GM11168 (cell line): ENCODE measurements at regions not wholly inside any gene's neighbourhood (a gene's known extent, or its start where the extent isn't known, plus 50 kb on each side); places are given as distances from the start of the nearest gene placed in this dataset.

Experiments used
- in situ Hi-C: fragments of 300-500 bp; cut with MboI; formaldehyde crosslinking; loops from one replicate; pipeline ENCODE4 v1.12.0; 2022; ENCODE audit warnings: low sequenced_read_pairs; ENCODE audit not compliant: unreplicated experiment

DNA sequence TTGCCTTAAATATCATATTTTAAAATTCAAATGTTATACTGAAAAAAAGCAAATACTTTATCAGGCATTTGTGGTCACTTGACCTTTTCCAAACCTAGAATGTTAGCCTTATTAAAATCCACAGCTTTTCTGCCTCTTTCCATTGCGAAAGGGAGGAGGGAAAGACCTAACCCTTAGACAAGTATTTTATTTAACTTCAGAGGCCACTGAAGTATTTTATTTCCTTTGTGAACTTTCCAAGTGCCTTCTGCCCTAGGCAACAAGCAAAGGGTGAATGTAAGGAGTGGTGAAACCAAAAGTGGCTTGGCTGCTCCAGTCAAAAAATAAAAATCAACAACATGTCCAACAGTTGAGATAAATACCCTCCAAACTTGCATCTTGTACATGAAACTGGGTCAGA lies 376.1 kb downstream of the EFNA5 start:
- in situ Hi-C loops: no loop called here

DNA sequence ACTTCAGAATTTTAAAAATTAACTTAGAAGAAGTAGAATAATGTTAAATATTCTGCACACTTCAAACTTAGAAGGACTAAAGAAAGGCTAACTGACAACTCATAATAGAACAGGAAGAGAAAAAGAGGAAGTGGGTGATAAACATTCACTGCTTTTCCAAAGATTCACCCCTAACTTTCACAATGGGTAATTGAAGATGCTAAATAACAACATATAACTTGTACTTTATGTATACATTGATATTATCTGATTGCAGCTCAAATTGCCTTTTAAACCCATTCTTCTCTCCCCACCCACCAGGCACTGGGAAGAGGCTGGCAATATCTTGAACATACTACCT lies 376.6 kb downstream of the EFNA5 start:
- in situ Hi-C loops: no loop called here

DNA sequence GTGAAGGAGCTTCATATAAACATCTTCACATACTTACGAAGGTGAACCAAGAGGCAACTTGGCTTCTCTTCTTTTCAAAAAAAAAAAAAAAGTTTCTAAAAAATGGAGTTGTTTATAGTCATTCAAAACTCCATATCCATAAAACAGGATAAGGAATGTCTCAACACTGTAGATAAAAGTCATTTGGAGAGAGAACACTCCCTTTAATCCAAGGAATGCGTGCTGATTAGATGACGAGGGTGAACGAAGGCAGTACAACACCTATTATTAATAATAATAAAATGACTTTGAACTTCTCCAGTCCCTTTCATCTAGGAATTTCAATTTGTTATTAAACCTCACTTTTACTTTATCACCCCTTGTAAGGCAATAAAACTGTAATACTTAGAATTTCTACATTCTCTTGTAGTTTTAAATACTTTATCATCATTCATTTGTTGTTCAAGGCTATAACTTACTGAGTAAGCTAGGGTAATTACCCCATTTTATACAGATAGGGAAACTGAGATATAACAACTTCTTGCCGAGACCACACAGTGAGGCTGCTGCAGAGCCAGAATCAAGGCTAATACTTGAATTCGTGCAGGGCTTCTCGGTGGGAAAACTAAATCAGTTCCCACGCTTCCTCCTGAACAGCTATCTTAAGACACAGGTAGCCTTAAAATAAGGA lies 377.1 kb downstream of the EFNA5 start:
- in situ Hi-C loops: no loop called here

DNA sequence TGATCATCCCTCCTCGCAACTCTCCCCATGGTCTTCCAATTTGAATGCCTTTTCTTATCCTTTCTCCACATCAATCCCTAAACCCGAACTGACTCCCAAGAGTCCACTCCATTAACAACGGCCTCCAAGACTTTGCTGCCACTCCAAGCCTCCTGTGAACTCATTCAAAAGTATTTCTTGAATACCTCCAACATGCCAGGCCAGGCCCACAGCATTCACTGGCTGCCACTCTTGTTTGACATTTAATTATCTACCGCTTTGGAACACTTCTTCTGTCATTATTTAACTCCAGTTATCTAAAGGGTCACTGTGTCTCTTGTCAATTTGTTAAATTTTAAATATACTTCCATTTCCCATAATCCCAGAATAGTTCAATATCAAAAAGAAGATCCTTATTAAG lies 378.9 kb downstream of the EFNA5 start:
- in situ Hi-C loops: no loop called here

DNA sequence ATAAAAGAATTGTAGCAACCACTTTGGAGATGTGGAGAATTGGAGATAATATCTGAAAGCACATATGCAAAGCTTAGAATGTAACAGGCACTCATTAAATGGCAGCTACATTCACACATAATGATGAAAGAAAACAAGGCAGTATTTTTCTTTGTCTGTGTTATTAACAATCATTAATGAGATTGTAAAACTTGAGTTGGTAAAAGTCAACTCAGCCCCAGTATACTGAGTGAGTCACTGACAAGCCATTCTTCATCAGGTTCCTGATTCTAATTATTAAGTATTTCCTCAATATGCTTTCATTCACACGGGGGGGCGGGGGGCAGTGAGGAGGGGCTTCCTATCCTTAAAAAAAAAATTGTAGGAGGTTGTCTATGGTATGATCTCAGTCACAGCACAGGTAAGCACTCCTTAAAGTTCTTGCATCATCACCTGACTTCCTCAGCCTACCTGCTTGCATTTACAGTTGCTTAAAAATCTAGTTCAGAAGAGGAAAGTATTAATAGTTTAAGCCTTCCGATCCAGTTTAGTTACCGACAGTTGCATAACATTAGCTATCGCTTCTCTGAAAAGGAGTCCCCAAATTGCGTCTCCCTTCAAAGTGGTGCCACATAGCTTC lies 379.8 kb downstream of the EFNA5 start:
- in situ Hi-C loops: no loop called here

DNA sequence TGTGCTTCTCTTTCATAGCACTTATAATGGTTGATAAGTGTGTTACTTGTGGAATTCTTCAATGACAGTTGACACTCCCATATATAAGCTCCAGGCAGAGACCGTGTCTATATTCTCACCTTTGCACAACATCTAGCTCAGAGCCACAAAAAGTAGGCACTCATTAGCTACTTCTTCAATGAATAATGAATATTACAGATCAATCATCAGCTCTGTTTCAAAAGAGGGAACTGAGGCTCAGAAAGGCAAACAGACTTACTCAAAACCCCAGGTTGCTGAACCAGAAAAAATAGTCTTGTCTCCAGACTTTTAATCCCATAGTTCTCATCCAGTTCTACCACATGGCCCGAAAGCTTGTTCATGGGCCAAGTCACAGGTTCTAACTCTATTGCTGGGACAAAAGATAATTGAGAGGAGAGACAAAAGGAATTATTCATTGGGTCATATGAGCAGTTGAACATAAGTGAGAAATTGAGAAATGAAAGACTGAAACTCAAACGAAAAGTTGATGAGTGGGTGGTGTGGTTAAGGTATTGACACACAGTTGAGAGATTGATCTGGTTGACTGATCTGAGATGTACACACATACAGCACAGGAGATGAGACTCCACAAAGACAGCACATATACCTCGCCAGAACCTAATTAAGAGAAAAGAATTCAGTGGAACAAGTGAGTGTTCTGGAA lies 381.6 kb downstream of the EFNA5 start:
- in situ Hi-C loops: no loop called here

DNA sequence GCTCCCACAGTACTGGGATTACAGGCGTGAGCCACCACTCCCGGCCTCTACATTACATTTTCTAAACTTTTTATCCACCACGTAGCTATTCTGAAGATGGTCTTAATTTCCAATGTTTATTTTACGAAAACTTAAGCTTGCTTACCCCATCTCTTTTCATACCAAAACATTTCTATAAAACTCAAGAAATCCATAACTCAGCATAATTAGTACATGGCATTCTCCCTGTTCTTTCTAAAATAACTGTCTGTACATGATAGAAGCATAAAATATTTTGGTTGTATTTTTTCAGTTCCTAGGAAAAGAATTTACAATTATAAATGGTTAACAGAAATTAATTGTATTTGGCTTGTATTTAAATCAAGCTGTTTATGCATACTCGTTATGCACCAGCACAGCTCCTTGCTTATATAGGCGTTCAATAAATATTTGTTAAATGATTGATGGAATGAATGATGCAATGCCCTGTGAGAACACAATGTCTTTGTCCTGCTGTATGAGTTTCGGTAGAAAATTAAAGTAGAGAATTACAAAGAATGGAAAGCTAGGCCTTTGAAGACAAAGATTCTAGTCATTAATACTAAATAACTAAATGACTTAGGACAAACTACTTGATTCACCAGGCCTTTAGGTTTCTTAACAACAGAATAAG lies 384.2 kb downstream of the EFNA5 start:
- in situ Hi-C loops: no loop called here

DNA sequence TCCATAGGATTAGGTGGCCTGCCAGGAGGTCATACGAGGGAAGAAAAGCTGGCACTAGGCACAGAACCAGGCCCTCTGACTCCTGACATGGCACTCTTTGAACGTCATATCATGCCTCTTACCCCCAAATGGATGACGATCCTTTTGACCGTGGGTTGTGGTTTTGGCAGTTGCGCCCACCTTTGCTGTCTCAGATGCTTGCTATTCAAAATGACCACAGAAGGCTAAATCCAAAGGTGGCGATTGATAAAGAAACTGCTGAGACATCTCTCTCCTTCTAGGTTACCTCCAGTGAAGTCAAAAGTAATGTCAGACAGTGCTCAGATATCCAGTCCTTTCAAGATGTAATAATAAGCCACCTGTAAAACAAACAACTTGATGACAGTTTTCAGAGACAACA lies 385.0 kb downstream of the EFNA5 start:
- in situ Hi-C loops: no loop called here

DNA sequence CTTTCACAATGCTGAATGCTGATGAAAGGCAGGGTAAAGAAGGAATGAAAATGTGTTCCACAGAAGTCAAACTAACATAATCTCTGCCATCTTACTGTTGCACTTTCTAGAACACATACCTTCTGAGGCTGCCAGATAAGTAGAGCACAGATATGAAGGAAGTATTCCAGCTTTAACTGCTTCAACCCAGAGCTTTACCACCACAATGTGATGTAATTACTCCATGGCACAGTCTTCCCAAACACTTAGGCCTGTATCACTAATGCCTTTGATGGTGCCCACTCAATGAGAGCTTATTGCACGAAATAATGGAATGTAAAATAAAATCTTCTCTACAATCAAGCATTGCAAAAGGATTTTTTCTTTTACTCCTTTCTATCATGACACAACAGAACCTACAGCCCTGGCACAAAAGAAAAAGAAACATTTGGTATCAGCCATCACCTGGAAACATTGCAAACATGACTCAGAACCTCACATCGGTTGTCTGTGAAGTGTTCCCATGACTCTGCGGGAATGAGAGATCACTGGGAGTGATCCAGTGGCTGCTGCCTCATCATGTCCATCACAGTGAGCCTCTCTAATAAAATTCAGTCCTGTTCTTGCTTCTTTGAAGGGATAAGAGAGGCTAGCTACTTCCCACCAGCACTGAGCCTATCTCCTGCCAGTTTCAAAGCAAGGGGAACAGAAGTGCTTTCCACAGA lies 385.8 kb downstream of the EFNA5 start:
- in situ Hi-C loops: no loop called here

DNA sequence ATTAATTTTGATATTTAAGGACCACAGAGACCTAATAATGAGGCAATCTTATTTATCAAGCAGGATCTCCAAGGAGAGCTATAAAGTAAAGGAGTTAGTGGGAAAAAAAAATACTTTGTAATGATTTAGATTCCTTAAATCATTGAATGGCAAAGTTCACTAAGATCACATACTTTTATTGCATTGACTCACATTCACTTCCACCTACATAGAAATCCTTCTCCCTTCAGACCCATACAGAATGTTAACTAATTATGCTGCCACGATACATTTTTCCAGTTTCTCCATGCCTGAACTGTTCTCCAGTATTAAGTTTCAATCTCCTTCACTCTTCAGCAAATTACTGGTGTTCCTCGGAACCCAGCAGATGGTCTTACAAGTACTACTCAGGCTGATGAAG lies 388.7 kb downstream of the EFNA5 start:
- in situ Hi-C loops: no loop called here

DNA sequence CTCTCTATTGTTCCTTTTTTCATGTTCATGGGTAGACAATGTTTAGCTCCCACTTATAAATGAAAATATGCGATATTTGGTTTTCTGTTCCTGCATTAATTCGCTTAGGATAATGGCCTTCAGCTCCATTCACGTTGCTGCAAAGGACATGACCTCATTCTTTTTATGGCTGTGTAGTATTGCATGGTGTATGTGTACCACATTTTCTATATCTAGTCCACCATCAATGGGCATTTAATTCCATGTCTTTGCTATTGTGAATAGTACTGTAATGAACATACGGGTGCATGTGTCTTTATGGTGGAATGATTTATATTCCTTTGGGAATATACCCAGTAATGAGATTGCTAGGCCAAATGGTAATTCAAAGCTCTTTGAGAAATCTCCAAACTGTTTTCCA lies 392.0 kb downstream of the EFNA5 start:
- in situ Hi-C loops: no loop called here

DNA sequence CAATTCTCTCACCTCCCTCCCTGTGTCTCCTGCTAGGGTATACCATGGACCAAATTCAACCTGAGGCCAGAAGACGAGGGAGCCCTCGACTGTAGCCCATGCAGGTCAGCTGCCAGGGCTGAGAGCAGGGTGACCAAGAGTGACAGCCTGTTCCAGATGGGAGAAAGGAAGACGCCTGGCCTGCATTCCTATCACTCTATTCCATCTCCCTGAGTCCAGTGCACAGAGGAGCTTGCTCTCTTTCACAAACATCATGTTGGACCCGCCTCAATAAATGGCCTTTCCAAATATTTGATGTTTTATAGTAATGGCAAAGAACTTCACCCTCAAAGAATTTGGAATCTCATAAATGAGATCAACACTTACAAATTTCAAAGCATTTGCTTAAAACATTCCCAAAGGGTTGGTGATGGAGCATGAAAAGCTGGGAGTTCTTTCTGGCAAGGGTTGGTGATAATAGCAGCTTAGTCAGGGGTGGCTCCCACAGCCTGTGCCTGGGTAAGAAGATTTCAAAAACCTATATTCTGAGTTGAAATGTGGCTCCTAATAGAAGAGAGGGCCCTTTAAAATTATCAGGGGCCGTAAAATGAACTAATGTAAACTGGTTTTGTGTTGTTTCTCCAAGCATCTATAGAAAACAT lies 393.1 kb downstream of the EFNA5 start:
- in situ Hi-C loops: no loop called here

DNA sequence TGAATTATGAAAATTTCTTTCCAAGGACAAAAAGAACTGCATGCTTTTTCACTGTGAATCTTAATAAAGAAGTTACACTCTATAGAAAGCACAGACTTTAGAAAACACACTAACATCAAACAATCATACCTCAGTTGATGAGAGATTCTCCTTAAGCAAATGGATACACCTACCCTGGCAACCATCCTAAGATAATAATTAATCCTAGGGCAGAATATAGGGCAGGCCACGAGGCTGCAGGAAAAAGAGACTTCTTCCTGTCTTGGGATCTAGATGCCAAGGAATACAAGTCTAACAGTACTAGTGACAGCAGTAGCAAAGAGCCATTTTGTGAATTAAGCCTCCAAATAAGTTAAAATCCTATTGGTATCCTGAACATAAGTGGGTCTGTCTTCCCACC lies 395.4 kb downstream of the EFNA5 start:
- in situ Hi-C loops: no loop called here

DNA sequence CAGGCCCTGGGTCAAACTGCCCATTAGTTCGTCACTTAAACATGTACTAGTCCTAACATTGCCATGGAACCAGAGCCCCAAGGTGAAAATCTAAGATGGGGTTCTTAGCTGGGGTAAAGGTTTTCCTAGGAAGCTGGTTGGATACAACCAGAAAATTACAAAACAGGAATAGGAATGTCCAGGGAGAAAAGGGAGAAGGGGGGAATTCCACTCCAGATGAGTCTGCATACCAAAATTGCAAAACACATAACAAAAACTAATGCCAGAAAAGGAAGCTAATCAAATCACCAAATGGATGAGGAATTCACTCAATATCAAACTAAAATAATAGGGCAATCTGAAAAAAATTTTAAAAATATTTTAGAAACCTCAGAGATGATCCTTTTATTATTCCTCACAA lies 396.2 kb downstream of the EFNA5 start:
- in situ Hi-C loops: no loop called here

DNA sequence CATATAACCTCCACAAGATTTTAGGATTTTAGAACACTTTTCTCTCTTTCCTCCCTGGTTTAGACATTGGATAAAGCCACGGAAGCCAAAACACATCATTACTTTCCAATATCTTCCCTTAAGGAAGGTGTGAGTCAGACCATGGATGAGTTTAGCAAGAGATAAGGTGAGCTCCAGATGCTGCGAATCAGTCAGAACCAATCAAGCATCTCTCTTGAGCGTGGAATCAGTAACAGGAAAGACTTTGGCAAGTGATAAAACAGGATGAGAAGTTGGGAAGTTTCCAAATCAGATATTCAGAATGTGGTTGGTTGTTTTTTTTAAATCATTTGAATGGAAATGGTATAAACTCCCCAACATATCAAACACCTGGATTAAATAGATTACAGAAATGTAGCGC lies 397.8 kb downstream of the EFNA5 start:
- in situ Hi-C loops: no loop called here

DNA sequence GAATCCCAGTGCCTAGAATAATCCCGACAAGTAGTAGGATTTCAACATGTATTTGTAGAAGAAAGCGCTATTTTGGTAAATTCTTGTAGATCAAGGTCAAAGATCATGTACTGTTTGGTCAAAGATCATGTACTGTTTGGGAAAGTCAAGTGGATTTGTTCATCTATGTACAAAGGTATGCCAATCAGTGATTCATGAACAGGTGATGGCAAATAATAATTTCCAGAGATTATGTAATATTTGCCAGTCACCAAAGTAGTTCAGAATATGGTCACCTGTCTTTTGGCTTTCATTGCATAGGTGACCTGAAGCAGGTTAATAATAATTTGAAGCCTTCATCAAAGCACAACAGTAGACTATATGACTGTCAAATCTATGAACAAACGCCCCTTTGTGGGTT lies 398.2 kb downstream of the EFNA5 start:
- in situ Hi-C loops: no loop called here

DNA sequence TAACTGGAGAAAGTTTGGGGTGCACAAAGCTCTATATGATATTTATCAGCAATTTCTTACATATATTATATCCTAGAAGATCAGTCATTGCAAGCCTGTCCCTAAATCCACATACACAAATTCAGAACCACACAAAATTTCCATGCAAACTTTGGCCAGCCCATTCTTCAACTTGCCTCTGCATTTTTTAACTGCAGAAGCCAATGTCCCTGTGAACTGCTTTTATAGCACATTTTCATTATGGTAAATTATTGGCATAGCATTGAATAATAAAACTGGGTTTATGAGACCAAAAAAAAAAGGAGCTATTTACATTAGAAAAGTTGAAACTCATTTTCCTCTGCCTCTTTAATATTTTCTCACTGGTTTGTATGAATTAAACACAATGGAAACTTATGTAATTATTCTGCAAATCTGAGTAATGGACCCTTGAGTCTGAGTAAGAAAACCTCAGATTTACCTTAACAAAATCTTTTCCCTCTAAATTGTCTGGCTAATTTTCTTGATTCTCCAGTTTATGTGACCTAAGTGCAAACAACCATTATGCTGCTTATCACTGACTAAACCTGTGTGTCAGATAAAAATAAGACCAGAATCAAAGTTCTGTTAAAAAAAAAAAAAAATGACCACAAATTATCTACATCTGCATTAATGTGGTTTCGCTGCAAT lies 398.9 kb downstream of the EFNA5 start:
- in situ Hi-C loops: no loop called here

DNA sequence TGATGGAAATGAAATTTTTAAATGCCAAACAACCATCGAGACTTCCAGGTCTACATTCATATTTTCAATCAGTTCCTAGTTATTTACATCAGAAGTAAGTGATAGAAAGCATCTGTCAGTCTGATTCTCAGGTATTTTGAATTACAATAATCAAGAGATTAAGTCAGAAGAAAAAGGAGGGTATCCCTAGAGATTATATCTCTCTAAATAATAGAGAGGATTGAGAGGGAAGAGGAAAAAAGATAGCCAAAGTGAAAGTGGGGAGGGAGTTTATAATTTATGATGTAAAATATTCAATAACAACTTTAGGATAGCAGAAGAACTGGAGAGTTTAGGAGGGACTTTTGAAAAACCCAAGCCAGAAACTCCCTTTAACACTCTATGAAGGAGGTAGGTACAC lies 400.2 kb downstream of the EFNA5 start:
- in situ Hi-C loops: no loop called here

DNA sequence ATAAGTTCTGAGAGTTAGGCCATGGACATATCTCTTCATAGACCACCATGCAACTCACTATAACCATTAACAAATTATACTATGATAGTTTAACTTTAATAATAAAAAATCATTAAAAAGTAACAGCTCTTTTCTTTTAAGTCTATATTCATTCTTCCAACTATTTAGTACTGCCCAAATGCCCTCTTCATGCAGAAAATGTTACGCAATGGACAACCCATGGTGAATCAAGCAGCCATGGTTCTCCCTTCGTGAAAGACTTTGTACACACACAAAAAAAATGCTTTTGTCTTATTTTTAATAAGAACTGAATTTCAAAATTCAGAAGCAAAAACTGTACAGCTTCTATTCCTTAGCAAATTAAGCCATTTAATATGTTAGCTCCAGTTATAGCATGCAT lies 401.1 kb downstream of the EFNA5 start:
- in situ Hi-C loops: no loop called here

DNA sequence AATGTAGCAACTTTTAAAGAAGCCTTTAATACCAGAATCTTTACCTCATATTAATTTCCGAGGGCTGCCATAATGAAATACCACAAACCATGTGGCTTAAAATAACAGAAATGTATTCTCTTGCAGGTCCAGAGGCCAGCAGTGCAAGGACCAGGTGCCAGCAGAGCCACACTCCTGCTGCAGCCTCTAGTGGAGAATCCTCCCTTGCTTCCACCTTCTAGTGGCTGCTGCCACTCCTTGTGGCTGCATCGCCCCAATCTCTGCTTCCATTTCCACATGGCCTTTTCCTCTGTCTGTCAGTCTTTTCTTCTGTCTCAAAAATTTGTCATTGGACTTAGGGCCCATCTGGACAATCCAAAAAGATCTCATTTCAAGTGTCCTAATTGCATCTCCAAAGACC lies 401.5 kb downstream of the EFNA5 start:
- in situ Hi-C loops: no loop called here
